ENCODE measurements at regions not wholly inside any gene's neighbourhood (a gene's known extent, or its start where the extent isn't known, plus 50 kb on each side); places are given as distances from the start of the nearest gene placed in this dataset.

GRCh38 chr17:70603226-70603625, 433.9 kb downstream of the KCNJ2 start:
- DNase-seq, result no peak

- no peak for DNase-seq
Measured at GRCh38 chr17:70604854-70605253, 435.5 kb downstream of the KCNJ2 start.

DNA sequence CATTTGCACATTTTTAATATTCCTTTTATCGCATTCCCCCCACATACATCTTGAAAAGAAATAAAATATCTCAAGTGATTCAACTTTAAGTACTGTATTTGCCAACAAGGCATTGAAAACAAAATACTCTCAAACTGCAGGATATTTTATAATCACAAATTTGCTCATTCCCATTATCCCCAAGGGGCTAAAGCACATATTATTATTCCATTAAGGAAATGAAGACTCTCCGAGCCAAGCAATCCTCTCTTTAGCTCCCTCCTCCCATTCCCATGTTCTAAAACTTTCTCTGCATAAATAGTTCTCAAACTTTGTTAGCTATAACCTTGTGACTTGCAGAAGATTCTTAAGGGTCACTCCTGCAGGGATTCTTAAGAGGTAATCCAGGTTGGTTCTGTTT, 436.8 kb downstream of the KCNJ2 start:
- no peak for DNase-seq

DNA sequence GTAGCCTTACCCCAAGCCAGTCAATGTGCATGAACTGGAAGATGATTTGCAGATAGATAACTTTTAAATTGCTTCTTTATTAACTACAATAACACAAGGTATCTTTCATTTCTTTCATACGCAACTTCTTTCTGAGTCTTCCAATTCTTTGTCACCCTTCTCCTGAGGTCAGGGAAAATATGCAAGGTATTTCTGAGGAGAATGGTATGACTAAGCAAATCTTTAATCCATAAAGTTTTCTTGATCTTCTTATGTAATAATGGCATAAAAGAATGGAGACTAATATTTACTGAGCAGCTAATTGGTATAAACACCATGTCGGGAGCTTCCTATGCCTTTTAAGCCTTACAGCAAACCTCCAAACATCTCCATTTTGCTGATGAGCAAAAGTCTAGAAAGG, 438.9 kb downstream of the KCNJ2 start:
- no peak for DNase-seq

DNA sequence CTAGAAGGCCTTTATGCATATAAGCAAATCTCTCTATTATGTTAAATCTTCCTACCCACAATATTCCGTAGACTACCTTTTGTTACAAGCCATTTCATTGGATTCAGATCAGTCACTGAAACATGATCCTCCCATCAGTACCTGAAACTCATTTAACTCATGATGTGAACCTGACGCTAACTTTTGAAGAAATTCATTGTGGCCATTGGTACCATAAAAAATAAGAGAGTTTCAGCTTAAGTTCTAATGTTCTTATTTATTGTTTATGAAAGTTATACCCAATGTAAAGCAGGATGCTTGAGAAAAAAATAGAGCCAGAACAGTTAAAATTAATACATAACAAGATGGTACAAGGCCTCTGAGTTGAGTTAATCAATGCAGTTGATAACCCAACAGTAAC, 439.6 kb downstream of the KCNJ2 start:
- no peak for DNase-seq

GRCh38 chr17:70609566-70609965, 440.2 kb downstream of the KCNJ2 start:
- DNase-seq, result no peak

GRCh38 chr17:70610161-70610560, 440.8 kb downstream of the KCNJ2 start:
- no peak for DNase-seq

GRCh38 chr17:70613681-70614080, 444.3 kb downstream of the KCNJ2 start:
- no peak for DNase-seq

DNA sequence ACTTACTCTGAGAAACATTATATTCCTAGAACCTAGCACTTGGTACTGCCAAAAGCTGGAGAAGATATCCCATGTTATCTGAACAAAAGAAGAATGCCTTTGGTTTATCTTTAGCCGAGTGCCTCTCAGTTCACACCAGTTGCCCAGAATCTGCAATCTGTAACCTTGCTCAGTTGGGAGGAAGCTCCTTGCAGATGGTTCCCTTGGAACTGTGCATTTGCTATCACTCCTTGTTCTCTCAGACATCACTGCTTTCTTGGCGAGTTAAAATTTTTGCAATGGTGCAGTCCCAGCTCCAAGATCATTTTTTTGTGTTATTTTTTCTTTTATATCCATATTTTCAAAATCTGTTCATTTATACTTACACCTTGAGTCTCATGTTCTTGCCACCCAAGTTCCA, 446.5 kb downstream of the KCNJ2 start:
- DNase-seq, result no peak

DNA sequence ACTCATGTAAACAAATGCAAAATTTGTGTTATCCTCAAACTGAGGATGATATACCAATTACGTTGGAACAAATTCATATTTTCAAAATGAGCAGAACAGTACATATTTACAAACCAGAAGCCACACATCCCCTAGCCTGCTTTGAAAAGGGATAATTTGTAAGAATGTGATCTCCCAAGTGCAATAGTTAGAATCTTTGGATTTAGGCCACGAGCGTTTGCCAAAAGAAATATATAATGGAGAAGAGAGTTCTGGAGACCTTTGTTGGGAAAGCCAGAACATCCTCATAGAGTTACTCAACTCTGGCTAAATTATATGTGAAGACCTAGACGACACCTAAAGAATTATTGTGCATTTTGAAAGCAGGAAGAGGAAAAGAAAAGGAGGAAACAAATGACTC, 449.3 kb downstream of the KCNJ2 start:
- no peak for DNase-seq

DNA sequence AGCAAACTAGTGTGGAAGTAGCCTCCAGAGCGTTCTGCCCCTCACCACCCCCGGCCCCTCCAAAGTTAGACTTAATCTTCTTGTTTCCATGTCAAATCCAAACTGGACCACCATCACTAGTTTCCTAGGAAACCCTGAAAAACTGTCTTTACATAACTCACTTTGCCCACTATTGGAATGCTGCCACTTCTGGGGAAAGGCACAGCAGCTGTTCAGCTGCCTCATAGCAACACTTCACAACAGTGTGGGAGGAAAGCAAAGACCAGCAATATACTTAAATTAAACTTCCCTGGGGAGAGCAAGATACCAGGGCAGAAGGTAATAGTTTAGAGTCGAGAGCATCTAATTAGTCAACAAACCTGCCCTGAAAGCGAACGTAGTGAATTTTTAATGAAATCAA, 452.2 kb downstream of the KCNJ2 start:
- no peak for DNase-seq

DNA sequence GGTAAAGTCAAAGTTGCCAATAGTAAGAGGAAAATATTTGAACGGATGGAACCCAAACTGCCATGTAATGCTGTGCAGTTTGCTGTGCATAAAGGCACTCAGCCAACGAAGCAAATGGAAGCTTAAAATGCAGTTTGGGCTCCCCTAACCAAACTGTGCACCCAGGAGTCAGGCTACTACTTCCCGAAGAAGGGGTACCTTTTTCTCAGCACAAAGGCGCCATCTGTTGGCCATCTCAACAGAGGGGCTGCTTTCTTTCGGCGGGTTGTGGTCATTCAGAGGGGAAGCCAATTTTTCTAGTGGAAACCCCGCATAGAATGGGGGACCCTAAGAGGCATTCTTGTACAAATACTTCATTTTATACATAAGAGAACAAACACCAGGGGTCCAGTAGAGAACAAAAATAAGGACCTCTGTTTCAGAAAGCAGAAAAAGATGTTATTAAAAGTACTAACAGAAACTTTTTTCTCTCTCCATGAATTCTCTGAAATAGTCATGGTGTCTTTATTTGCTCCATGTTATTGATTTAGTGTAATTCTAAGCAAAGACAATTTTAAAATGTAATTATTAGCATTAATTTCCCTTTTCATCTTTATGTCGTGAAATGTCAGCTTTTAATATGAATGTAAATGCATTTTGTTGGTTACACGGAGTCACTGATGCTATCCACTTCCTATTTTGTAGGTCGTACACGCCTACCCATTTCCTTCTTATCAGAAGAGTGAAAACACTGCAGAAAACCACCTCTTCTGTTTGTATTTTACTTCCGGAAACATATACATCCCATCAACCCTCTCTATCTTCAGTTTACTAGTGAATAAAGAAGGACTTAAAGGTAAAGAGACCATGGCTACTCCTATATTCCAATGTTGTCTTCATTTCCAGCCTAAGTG, 453.3 kb downstream of the KCNJ2 start:
- DNase-seq, result peak; percentile 8

DNA sequence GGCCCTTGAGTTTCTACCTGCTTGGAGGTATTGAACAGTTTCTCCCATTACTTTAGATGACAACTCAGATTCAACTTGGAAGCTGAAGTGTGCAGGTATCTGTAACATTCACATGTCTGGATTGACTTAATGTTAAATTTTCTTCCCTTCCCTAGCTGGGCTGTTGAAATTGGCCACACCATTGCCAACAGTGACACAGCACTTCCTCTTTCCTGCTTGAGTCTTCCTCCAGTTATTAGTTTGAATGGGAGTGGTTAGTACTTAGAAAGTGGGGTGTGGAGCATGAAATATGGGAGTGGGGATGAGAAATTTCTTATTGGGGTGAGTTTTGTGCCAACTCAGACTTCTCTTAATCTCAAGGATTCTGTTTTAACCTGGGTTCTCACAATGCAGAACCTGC, 454.9 kb downstream of the KCNJ2 start:
- DNase-seq, result no peak

DNA sequence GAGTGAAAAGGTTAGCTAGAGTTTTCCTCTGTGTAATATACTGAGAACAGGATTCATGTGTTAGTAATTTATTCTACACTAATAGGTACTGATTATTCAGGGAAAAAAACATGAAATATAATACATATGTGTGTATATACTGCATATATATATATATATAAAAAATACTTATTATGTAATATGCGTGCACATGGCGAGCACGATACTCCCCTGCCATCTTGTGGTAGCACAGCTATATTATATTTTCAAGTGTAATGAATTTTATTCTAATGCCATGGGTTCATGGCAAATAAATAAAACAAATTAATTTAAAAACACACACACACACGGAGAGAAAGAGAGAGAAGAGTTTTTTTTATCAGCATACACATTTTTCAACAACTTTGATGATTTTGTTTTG, 460.6 kb downstream of the KCNJ2 start:
- DNase-seq, result no peak

DNA sequence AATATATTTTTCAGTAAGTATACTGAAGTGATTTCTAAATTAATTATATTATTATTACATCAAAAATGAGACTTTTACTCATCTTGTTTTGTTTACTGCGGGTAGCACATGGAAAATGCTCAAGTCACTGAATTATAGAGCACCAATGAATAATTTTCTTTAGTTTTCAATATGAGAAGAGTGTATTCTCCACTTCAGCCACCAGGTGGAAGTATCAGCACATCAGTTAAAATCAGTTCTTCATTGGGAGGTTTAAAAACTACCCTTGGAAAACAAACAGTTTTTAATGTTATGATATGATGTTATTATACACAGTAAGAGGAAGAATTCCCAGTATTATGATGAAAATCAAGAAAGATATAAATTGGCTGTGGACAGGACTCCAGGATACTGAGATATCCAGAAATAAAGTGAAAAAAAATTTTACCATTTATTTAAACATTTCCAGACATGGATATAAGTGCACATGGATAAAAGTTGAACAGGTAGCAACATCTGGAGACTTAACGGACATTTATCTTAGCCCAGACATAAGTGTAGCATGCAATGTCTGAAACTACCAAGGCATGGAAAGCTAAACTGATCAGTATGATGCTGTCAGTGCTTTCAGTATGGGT, 467.3 kb downstream of the KCNJ2 start:
- DNase-seq, result peak; percentile 32

GRCh38 chr17:70642059-70642458, 472.7 kb downstream of the KCNJ2 start:
- no peak for DNase-seq

GRCh38 chr17:70644096-70644495, 474.8 kb downstream of the KCNJ2 start:
- no peak for DNase-seq

GRCh38 chr17:70646673-70647072, 477.3 kb downstream of the KCNJ2 start:
- DNase-seq, result no peak

DNA sequence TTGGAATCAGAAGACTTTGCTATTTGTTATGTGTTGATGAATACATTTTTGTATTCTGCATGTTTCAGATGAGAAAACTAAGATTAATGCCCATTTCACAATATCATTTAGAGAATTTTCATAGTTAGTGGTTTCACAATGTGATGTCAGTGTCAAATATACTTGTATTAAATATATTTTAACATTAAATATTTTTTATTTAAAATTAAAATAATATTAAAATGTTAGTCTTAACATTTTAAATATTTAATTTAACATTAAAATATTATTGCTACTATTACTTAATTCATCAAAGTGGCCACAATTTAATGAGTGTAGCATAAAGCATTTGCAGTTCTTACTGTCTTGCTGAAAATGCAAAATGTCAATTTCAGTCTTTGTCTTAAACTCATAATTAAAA, 478.8 kb downstream of the KCNJ2 start:
- DNase-seq, result no peak

GRCh38 chr17:70653850-70654249, 484.5 kb downstream of the KCNJ2 start:
- no peak for DNase-seq

GRCh38 chr17:70654706-70655105, 485.4 kb downstream of the KCNJ2 start:
- no peak for DNase-seq

DNA sequence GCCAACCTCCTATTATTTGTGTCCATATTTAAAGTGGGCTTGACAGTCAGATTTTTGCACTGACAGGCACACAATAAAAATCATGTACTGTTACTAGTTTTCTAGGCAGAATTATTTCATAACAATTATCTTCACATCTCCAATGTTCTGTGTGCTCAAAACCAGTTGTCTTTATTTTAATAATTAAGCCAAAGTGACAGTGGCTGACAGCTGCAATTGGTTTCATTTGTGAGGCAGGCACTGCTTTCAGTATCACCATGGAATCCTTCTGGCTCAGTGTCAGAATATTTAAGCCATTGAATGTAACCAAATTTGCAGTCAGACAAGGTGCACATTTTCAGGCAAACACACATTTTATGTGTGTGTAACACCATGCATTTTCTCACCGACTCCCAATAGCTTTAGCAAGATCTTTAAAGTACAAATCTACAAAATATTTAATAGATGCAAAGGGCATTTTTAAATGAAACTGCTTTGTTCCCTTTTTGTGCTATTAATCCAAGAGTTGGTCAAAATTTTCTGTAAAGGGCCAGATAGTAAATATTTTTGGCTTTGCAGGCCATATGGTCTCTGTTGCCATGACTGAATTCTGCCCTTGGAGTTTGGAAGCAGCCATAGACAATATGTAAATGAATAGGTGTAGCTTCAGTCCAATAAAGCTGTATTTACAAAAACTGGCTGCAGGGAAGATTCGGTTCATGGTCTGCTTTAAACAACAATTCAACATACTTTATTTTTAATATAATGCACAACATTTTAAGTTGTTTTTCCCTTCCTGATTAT, 486.0 kb downstream of the KCNJ2 start:
- peak; percentile 2 for DNase-seq

- DNase-seq, result no peak
Measured at GRCh38 chr17:70658317-70658716, 489.0 kb downstream of the KCNJ2 start.

- no peak for DNase-seq
Measured at GRCh38 chr17:70658840-70659239, 489.5 kb downstream of the KCNJ2 start.

Measured in NCI-H526 treated with DMSO at 0.1 percent for 48 hours (cell line).